ENCODE measurements at regions not wholly inside any gene's neighbourhood (a gene's known extent, or its start where the extent isn't known, plus 50 kb on each side); places are given as distances from the start of the nearest gene placed in this dataset.

GRCh38 chr12:69028941-69029729 lies 96.2 kb upstream of the CPM start:
- no peak for DNase-seq

GRCh38 chr12:69030321-69030720 lies 97.3 kb upstream of the CPM start:
- DNase-seq, result no peak

GRCh38 chr12:69036533-69036932 lies 103.6 kb upstream of the CPM start:
- no peak for DNase-seq

- no peak for DNase-seq
These were observed 104.0 kb upstream of the CPM start for GRCh38 chr12:69036999-69037398.

- DNase-seq, result peak; percentile 86 to 97
These were observed 106.9 kb upstream of the CPM start for GRCh38 chr12:69039911-69040310.

GRCh38 chr12:69042557-69042956 lies 109.6 kb upstream of the CPM start:
- no peak for DNase-seq

GRCh38 chr12:69042970-69043369 lies 110.0 kb upstream of the CPM start:
- DNase-seq, result no peak

GRCh38 chr12:69044887-69045286 lies 111.9 kb upstream of the CPM start:
- DNase-seq, result no peak

GRCh38 chr12:69045430-69045829 lies 112.5 kb upstream of the CPM start:
- DNase-seq, result no peak

- DNase-seq, result no peak
These were observed 113.4 kb upstream of the CPM start for GRCh38 chr12:69046363-69046762.

- DNase-seq, result no peak
These were observed 113.9 kb upstream of the CPM start for GRCh38 chr12:69046920-69047319.

GRCh38 chr12:69047990-69048389 lies 115.0 kb upstream of the CPM start:
- DNase-seq, result no peak

GRCh38 chr12:69049855-69050254 lies 116.9 kb upstream of the CPM start:
- DNase-seq, result peak; percentile 42 to 77

GRCh38 chr12:69052613-69053408 lies 119.8 kb upstream of the CPM start:
- DNase-seq, result no peak

- DNase-seq, result no peak
These were observed 121.5 kb upstream of the CPM start for GRCh38 chr12:69054343-69055056.

GRCh38 chr12:69055280-69055679 lies 122.3 kb upstream of the CPM start:
- DNase-seq, result no peak

- DNase-seq, result peak; percentile 85 to 89
These were observed 122.7 kb upstream of the CPM start for GRCh38 chr12:69055706-69056105.

GRCh38 chr12:69056743-69057515 lies 124.0 kb upstream of the CPM start:
- DNase-seq, result no peak

- DNase-seq, result no peak
These were observed 124.8 kb upstream of the CPM start for GRCh38 chr12:69057742-69058141.

GRCh38 chr12:69059465-69060457 lies 126.8 kb upstream of the CPM start:
- peak; percentile 24 to 57 for DNase-seq

- no peak for DNase-seq
These were observed 128.6 kb upstream of the CPM start for GRCh38 chr12:69061574-69061973.
